GM12878 (cell line): ENCODE measurements at regions not wholly inside any gene's neighbourhood (a gene's known extent, or its start where the extent isn't known, plus 50 kb on each side); places are given as distances from the start of the nearest gene placed in this dataset.

ENCODE experiments used
- ATAC-seq: fragments of 200-7000 bp; cut with Tn5 transposase; 3 replicates; pipeline ENCODE4 v1.9.1; 2020; ENCODE audit warnings: mild to moderate bottlenecking, moderate library complexity
- BruUV-seq: library from RNA; stranded (reverse); fragments of 400-500 nt; replicated peaks from 2 replicates; lab custom pipeline; 2021; lab: Mats Ljungman, UMichigan
- CTCF ChIA-PET: fragments of 300-600 bp; sonication (Branson Sonifier 250); formaldehyde crosslinking; extraction: SDS; loops from one replicate; lab custom pipeline; 2021; ENCODE audit warnings: inconsistent platforms; lab: Yijun Ruan, JAX
- POLR2A ChIA-PET: fragments of 350-600 bp; formaldehyde crosslinking; extraction: SDS; loops from one replicate; lab custom pipeline; 2021; ENCODE audit warnings: inconsistent platforms; lab: Charles Lee
- RAD21 ChIA-PET: fragments of 300-600 bp; sonication (Branson Sonifier 250); formaldehyde crosslinking; loops from one replicate; lab custom pipeline; 2023; ENCODE audit warnings: antibody characterized with exemption; ENCODE audit not compliant: unreplicated experiment; lab: Charles Lee
- SMC1A ChIA-PET: fragments of 300-600 bp; sonication (Branson Sonifier 250); formaldehyde crosslinking; loops from one replicate; lab custom pipeline; 2023; ENCODE audit not compliant: unreplicated experiment, uncharacterized antibody; lab: Charles Lee
- DNase-seq: peaks from one replicate; pipeline ENCODE4 v3.0.0-alpha.2; 2011; ENCODE audit warnings: low read depth, low spot score
- FAIRE-seq: peaks from 3 replicates; lab custom pipeline; 2011; peaks lifted over from hg19 to GRCh38; lab: Jason Lieb, UNC
- H2AFZ ChIP-seq: 2 replicates; pipeline ENCODE4 v1.6.0; 2011; ENCODE audit warnings: low read depth, low read length, control low read depth; ENCODE audit not compliant: control insufficient read depth
- H3K27ac ChIP-seq: 2 replicates; pipeline ENCODE4 v1.5.1; 2011; ENCODE audit warnings: control low read depth; ENCODE audit not compliant: control insufficient read depth, insufficient read depth
- H3K27me3 ChIP-seq, 2 experiments: replicated peaks in 1 of 2; 2 replicates each; pipeline versions ENCODE4 v1.6.0 to v1.6.1; 2011; ENCODE audit warnings: low read length in 1 of 2; ENCODE audit not compliant: control insufficient read depth in 2 of 2, insufficient read depth in 2 of 2
- H3K36me3 ChIP-seq, 2 experiments: 2 replicates each; pipeline ENCODE4 v1.5.1; 2011; ENCODE audit warnings: low read length in 1 of 2; ENCODE audit not compliant: control insufficient read depth in 2 of 2, insufficient read depth in 2 of 2
- H3K4me1 ChIP-seq: 2 replicates; pipeline ENCODE4 v1.6.1; 2011; ENCODE audit warnings: mild to moderate bottlenecking, low read length, moderate library complexity, mixed read lengths; ENCODE audit not compliant: control insufficient read depth, insufficient read depth
- H3K4me2 ChIP-seq: 2 replicates; pipeline ENCODE4 v1.6.0; 2011; ENCODE audit warnings: control low read depth; ENCODE audit not compliant: control insufficient read depth, insufficient read depth
- H3K4me3 ChIP-seq: fragments of 200-600 bp; sonication (generic); 2 replicates; pipeline ENCODE4 v1.5.1; 2016
- H3K79me2 ChIP-seq: 2 replicates; pipeline ENCODE4 v1.6.0; 2011; ENCODE audit warnings: low read length; ENCODE audit not compliant: control insufficient read depth, insufficient read depth
- H3K9ac ChIP-seq: 2 replicates; pipeline ENCODE4 v1.8.0; 2011; ENCODE audit warnings: low read length, control low read depth, mixed read lengths; ENCODE audit not compliant: control insufficient read depth, insufficient read depth
- H3K9me3 ChIP-seq: replicated peaks from 3 replicates; pipeline ENCODE4 v1.5.1; 2011; ENCODE audit warnings: mild to moderate bottlenecking, low read length; ENCODE audit not compliant: control insufficient read depth, insufficient read depth
- H4K20me1 ChIP-seq: 2 replicates; pipeline ENCODE4 v1.6.0; 2011; ENCODE audit not compliant: control insufficient read depth, insufficient read depth
- BCL3 ChIP-seq: IDR thresholded peaks from 2 replicates; pipeline ENCODE4 v1.6.1; 2011; ENCODE audit warnings: borderline replicate concordance, low read depth, mild to moderate bottlenecking, moderate library complexity, low read length; ENCODE audit not compliant: insufficient read depth, poor library complexity, severe bottlenecking
- IRF4 ChIP-seq: IDR thresholded peaks from 2 replicates; pipeline ENCODE4 v1.6.1; 2011; ENCODE audit warnings: low read depth, low read length
- NR2F1 ChIP-seq: fragments of 450-650 bp; conservative IDR thresholded peaks from 2 replicates; pipeline ENCODE4 v1.6.1; 2017; ENCODE audit warnings: mild to moderate bottlenecking
- REST ChIP-seq: IDR thresholded peaks from 2 replicates; pipeline ENCODE4 v1.6.1; 2012; ENCODE audit warnings: mild to moderate bottlenecking, low read depth, low read length
- SUZ12 ChIP-seq: fragments of 200-600 bp; sonication (generic); IDR thresholded peaks from one replicate; pipeline ENCODE4 v1.6.1; 2018; ENCODE audit warnings: antibody characterized with exemption, mild to moderate bottlenecking; ENCODE audit not compliant: unreplicated experiment
- WGBS: methylation state at CpG from one replicate; pipeline ENCODE4 v1.1.6; 2016; ENCODE audit warnings: low lambda C conversion rate; ENCODE audit not compliant: insufficient replicate concordance, insufficient coverage; ENCODE audit errors: missing lambda C conversion rate; 5-methylcytosine and 5-hydroxymethylcytosine counted together
- in situ Hi-C: fragments of 300-500 bp; cut with MboI; formaldehyde crosslinking; loops from 9 replicates; pipeline ENCODE4 v1.14.3; 2018; ENCODE audit warnings: mixed read lengths
- intact Hi-C: fragments of 100-400 bp; cut with micrococcal nuclease; formaldehyde crosslinking; loops from one replicate; pipeline ENCODE4 v1.14.2; 2022; ENCODE audit not compliant: unreplicated experiment

- Histone ChIP-seq H3K79me2 (no peaks in the 10 kb centered on the region), H3K27ac (no peak overlapping the region), H3K4me1 (no peaks in the 10 kb centered on the region), H3K9ac (no peak overlapping the region), H3K27me3 (peaks cover 0 to 3% of the 10 kb centered on the region in 2 experiments; a peak in 3 of 4 replicates), H3K9me3 (no peaks in the 10 kb centered on the region), H2AFZ (no peak overlapping the region), H3K4me3 (no peak overlapping the region), H3K4me2 (no peak overlapping the region), H4K20me1 (no peaks in the 10 kb centered on the region), H3K36me3 (no peaks in the 10 kb centered on the region)
- ChIA-PET POLR2A (no interaction called here), RAD21 (no interaction called here), CTCF (interaction anchor here (1.7 kb wide), 1 partner anchor 291 kb away, joined by 7 read pairs; no protein-coding TSS in a partner anchor), SMC1A (interaction anchor here (0.9 to 2.4 kb wide), 6 partner anchors 20 to 290 kb away, joined by 3 to 11 read pairs (median 3); no protein-coding TSS in a partner anchor)
- DNase-seq: no peak
- no TSS peak for BruUV-seq
- TF ChIP-seq REST (no peak), BCL3 (no peak), SUZ12 (no peak), IRF4 (no peak), NR2F1 (no peak)
- intact Hi-C loops: no loop called here
- no peak for FAIRE-seq
- 17% methylated on average over 3 of the region's 3 CpGs for WGBS
- no peak for ATAC-seq
- in situ Hi-C loops: no loop called here
Measured at GRCh38 chr1:81470275-81470674, 330.5 kb upstream of the ADGRL2 start.
